ENCODE measurements at regions not wholly inside any gene's neighbourhood (a gene's known extent, or its start where the extent isn't known, plus 50 kb on each side); places are given as distances from the start of the nearest gene placed in this dataset.
A peak's percentile ranks its signal among the peaks of the same experiment; 100 is the strongest.

DNA sequence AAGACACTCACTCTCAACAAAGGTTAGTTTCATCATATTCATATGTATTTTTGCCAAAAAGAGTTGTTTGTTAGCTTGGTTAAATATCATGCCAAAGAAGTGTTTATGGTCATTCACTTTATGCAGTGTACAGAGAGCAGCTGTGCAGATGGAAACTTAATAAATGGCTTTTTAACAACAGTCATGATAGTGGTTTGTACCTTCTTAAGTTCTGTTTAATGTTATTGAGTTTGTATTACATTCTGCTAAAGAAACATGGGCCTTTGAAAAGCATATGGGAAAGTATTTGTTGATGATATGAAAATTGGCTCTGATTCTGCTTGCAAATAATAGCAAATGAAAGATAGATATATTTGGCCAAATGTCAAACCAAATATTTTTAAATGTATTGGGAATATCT lies 607.3 kb downstream of the NCAM2 start:
- DNase-seq (ENCODE audit: low spot score): no peak

DNA sequence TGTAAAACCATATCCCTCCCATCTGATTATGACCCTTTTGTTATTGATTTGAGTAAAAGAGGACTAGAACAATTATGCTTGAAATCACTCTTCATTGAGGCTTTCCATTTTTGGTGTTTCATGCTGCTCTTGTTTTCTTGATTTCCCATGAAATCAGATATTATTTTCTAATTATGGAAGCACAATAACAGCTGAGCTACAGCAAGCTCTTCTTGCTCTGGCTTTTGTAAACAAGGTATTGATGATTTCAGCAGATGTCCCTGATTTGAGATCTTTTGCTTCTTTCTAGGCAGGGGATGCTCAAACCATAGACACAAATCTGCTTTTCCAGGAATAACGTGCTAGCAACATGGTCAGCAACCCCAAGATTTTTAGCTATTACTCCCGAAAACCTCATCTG lies 607.8 kb downstream of the NCAM2 start:
- no peak for DNase-seq (ENCODE audit: low spot score)

DNA sequence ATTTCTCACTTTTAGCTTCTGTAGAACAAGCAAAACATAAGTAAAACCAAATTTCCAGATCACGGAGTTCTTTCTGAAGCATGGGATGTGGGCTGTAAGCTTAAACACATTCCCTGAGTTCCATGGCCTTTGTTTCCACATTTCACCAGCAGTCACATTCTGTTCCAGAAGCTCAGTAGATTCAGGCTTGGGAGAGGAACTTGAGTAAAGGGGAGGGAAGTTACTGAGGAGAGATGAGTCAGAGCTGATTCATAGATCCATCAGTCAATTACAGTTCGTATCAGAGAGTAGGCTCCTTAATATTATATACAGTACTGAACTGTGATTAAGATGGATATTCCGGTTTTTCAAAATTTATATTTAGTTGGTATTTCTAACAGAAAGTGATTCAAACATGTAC lies 614.3 kb downstream of the NCAM2 start:
- DNase-seq (ENCODE audit: low spot score): peak; percentile 33

DNA sequence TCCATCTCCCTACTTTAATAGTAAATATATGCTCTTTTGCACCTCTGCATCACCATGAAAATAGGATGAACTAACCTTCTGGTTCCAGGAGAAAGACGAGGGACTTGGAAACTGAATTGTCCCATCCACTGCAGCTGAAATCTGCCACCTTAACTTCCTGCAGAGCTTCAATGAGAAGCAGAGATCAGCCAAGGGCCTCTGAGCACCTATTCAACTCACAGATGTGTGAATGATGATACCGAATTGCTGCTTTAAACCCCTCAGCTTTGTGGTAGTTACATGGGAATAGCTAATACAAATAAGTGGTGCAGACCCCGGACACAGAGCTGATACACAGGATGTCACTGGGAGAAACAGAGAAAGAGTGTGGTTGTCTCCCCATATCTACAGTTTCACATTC lies 616.8 kb downstream of the NCAM2 start:
- no peak for DNase-seq (ENCODE audit: low spot score)

DNA sequence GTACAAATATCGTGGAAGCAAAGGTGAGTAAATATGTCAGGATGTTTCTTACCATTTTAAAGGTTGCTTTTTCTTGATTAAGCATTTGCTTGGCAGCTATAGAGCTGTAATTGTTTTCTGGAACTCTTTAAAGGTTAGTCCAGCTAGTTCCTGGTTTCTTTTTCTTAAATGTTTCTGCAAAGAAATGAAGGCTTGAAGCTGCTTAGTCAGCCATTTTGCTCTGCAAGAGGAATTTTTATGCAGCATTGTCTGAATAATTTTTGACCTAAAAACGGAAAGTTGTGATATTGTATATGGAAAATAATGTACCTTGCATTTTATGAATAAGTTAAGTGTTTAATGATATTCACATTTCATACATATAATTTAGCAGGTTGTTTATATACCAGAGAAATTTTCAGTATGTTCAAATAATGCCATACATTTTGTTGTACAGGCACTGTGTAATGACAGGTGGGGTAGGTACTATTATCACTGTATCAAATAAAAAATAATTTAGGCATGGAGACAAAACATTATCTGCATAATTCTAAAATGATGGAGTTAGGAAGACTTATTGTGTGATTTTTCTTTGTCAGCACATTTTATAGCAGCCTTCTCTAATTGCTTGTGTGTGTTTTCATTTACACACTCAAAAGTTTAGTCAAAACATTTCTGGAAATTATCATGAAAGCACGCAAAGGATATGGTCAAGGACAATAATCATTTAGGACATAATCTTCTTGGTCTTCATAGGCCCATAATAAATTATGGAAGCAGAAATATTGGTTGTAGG lies 624.4 kb downstream of the NCAM2 start:
- DNase-seq (ENCODE audit: low spot score): no peak

DNA sequence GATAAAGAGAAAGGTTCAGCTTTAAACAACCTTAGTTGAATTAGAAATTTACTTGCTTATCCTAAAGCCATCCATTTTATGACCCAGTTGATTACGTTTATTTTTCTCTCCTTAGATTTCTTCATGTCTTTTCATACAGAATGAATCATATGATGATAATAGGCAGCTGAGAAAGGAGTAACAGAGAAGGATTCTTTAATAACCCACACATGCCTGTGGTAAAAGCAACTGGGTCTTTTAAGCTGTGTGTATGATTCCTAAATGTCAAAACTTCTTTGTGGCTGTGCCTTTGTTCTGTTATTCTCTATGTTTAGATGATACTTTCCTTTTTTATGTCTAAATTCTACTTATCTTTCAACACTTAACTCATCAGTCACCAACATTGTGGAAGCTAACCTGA lies 626.5 kb downstream of the NCAM2 start:
- no peak for DNase-seq (ENCODE audit: low spot score)

DNA sequence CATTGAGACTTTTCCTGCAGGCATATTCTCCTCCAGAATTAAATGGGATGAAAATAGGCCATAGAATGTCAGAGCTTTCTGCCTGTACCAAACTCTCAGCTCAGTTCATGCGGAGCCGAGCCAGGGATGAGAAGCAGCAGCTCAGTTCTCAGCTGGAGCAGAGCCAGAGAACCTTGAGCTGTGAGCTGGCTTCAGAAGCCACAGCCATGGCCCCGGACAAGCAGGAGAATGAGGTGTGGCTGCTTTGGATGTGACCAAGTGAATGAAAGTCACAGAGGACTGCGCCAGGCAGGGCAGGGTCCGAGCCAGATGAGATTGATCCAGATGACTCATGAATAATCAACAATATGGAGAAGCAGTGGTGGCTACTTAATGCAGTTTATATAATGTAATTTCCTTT lies 633.8 kb downstream of the NCAM2 start:
- peak; percentile 5 for DNase-seq (ENCODE audit: low spot score)

DNA sequence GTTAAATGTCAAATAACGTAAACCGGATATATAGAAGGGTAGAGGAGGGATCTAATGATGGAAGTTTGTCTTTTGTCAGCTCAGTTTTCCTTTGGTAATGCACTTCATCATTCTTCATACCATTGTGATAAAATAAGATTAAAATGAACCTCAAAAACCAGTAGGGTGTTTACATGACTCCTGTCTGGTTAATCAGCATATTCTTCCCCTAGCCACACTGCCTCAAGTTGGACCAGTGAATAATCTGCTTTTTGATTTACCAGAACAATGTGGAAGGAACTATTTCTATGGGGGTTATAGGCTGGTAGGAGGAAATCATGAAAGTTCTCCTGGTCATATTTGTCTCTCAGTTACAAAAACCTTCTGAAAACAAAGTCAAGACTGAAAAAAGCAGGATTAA lies 634.7 kb downstream of the NCAM2 start:
- no peak for DNase-seq (ENCODE audit: low spot score)

DNA sequence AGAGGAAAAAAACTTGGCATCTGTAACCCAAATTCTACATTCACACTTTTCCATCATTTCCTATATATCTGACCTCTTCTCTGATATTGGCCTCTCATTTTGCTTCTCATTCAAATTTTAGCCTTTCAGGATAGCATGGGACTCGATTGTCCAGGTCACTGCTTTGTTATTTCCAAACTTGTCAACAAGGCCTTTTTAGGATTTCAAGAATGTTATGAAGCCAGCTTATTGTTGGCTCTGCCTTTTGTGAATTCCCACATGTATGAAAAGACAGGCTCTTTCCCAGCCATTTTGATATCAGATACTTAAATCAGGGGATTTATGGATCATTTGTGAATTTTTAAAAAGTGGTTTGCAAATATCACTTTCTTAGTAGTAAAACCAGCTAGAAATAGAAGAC lies 663.5 kb downstream of the NCAM2 start:
- no peak for DNase-seq (ENCODE audit: low spot score)

DNA sequence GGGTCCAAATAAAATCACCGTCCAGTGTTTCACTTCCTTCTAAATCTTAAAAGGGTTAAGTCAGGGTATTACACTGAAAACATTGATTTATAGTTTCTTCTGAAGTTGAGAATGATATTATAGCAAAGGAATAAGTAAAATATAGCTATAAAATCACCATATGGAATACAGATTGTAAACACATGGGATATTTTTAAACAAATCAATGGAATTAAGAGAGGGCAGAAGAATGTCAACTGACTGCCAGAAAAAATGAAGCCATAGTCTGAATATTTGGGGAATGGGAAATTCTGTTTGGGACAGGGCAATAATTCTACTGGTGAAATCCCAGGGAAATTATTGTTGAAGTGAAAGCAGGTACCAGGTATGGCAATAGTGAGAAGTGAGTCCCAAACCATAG lies 664.6 kb downstream of the NCAM2 start:
- DNase-seq (ENCODE audit: low spot score): no peak

DNA sequence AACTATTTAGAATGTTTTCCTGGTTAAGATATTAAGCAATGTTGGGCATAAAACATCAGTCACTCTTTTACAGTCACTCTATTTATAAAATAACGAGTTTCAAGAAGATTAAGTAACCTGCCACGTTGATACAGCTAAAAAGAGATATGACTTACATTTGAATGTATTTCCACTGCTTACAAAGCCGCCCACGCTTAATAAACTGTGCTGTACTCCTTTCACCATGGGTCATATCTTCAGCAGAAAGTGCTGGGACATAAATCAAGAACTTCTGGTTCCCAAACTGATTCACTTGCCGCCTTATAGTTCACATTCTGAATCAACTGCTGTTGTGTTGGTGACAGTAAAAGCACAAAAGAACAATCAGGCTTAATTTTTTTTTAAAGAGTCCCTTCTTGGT lies 666.7 kb downstream of the NCAM2 start:
- no peak for DNase-seq (ENCODE audit: low spot score)

DNA sequence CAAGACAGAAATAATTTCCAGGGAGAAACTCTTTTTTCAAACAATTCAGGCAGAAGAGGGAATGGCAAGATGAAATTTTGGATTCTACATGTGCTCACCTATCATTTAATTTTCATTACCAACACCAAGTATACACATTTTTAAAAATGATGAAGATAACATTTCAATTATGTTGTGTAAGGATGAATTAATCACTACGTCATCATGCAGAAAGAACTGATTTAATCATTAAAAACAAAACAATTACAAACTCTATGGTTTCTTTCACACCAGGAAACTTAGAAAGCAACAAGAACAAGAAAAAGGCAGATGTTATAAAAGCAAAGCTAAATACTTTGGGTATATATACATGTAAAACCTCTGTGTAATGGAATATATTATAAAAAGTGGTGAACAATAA lies 668.5 kb downstream of the NCAM2 start:
- no peak for DNase-seq (ENCODE audit: low spot score)

DNA sequence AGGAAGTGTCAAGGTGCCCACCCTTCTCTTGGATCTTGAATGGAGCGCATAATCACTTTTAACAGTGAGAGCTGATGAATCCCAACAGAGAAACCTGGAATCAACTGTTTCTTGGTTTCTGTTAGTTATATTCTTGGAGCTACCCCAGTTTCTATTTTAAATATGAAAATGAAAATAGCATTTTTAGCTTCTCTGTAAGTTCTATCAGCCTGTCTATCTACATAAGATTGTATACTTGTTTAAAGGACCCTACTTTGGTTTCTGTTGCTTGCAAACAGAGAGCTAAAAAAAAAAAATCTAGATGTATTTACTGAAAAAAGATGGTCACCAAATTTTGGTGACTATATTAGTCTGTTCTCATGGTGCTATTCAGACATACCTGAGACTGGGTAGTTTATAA lies 670.0 kb downstream of the NCAM2 start:
- no peak for DNase-seq (ENCODE audit: low spot score)

DNA sequence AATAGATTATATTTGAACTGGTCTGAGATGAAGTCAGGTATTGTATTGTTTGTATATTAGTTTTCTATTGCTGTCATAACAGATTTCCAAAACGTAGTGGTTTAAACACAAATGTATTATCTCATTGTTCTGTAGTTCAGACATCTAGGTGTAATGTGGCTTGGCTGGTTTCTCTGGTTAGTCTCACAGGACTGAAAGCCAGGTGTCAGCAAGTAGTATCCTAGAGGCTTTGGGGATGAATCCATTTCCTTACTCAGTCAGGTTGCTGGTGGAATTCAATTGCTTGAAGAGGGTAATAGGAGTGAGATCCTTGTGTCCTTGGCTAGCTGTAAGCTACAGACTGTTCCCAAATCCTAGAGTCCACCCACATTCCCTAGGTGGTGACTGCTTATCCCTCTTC lies 675.8 kb downstream of the NCAM2 start:
- no peak for DNase-seq (ENCODE audit: low spot score)

DNA sequence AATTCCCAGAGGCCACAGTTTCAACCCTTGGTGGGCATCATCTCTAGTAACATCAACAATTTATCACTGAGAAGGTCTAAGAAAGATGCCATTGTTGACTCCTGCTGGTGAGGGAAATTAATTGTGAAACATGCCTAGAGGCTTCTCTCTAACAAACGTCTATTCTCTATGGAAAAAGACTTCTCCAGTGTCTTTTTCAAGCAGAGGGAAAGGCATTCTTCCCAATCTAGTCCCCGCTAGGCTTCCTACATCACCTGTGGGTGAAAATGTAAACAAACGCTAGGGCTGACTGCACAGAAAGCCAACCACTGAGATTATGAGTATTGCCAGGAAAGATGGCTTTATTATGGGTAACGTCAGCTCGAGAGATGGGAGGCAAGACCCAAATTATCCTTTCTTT lies 677.4 kb downstream of the NCAM2 start:
- DNase-seq (ENCODE audit: low spot score): no peak

DNA sequence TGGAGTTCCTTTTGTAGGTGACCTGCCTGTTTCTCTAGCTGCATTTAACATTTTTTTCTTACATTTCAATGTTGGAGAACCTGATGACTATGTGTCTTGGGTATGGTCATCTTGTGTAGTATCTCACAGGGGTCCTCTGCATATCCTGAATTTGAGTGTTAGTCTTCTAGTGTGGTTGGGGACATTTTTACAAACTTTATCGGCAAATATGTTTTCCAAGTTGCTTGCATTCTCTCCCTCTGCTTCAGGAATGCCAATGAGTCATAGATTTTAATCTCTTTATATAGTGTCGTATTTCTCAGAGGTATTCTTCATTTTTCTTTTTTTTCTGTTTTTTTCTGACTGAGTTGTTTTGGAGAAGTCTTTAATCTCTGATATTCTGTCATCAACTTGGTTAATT lies 684.0 kb downstream of the NCAM2 start:
- no peak for DNase-seq (ENCODE audit: low spot score)

DNA sequence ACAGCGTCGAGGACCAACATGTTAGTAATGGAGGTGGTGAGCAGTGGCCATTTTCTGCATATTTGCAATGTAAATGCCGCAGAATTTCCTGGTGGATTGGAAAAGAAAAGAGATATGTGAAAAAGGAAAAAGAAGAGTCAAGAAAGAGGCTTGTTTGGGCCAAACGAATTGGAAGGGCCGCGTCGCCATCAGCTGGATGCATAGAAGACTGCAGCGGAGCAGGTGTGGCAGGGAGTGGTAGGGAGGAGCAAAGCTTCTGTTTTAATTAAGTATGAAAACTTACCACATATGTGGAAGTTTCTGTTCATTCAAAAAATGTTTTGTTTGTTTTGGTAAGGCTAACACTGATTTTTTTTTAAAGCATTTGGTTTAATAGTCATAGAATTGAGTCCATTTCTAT lies 690.7 kb downstream of the NCAM2 start:
- peak; percentile 21 for DNase-seq (ENCODE audit: low spot score)

DNA sequence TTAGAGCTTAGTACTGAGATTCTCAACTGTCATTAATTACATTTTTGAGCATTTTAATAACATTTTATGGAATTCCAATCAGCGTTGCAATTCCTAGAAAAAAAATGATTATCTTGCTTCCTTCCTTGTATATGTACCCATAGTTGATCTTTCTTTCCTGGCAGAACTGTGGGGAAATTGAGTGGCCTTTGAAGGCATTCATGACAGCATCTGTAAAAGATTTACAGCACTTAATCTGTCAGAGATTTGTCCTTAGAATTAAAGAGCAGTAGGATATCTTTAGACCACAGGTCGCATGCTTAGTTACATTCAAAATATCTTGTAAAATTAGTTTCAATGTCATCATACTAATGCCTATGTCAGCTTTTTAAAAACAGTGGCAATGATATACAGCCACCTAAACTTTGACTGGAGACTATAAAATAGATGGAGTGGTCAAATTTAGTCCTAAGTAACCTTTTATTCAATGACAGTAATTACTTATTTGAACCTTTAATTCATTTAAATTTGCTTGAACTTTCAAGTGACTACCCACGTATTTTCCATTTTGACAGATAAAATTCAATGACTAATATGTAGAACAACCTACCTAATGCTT lies 692.0 kb downstream of the NCAM2 start:
- DNase-seq (ENCODE audit: low spot score): no peak

DNA sequence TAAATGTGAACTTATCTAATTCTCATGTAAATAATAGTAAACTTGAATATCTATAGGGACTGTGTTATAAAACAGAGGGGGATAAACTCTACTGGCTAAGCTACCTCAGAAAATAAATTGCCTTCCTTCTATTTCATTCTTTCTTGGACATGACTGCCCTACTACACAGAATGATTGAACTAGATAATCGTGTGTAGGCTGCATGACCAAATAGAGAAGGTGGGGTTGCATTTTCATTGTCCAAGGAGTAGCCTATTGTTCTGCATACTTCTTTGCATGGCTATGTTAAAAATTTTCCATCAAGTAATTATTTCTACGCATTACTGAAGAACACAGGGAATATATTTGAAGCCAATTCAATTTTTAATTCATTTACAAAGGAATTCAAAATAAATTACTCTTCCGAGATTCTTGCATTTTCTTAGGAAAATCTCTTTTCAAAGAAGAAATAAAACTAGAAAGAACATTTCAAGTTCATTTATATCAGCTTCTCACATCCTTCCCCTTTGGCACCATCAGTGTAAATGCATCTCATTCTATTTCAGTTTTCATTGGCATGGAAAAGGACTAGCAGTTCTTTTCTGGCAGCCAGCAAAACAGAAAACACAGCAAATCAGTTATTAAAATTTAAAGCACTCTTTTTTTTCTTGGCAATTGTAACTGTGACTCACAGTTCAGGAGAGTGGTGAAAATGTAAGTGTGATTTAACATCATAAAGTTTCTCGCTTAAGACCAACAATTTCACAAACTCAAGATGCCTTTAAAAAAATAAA lies 714.7 kb downstream of the NCAM2 start:
- DNase-seq (ENCODE audit: low spot score): no peak

DNA sequence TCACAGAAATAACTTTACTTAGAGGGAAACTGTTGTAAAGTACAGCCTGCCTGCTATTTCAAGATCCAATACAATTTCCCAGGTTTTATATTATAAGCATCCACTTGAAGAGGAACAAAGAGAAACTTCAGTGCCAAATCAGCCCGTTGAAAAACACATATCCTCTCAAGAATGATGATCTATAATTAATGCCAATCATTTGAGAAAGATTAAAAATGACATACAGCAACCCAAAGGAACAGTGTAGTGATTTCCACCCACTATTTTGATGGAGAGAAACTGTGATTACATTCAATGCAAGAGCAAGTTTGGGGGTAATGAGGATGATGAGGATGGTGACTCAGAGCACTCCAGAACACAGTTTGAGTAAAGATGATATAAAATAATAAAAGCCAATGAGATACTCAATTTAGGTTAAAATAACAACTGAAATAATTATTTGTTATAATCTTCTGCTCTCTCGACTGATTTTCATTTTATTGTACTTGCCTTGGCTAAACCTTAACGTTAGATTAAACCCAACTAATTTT lies 715.5 kb downstream of the NCAM2 start:
- DNase-seq (ENCODE audit: low spot score): no peak

DNA sequence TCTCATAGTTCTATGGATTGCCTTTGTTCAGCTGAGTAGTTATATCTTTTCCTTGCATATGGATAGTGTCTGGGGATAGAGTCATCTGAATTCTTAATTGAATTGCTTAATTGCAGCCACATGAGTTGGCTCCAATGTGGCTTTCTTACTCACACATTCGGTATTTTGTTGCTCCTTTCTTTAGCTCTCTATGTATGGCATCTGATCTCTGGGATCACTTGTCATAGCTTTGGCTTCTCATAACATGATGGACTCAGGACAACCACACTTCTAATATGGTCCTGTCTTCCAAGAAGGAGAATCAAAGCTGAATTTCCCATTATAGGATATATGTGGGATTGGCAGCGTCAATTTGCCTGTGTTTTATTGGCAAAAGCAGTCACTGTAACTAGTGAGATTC lies 716.2 kb downstream of the NCAM2 start:
- DNase-seq (ENCODE audit: low spot score): no peak

DNA sequence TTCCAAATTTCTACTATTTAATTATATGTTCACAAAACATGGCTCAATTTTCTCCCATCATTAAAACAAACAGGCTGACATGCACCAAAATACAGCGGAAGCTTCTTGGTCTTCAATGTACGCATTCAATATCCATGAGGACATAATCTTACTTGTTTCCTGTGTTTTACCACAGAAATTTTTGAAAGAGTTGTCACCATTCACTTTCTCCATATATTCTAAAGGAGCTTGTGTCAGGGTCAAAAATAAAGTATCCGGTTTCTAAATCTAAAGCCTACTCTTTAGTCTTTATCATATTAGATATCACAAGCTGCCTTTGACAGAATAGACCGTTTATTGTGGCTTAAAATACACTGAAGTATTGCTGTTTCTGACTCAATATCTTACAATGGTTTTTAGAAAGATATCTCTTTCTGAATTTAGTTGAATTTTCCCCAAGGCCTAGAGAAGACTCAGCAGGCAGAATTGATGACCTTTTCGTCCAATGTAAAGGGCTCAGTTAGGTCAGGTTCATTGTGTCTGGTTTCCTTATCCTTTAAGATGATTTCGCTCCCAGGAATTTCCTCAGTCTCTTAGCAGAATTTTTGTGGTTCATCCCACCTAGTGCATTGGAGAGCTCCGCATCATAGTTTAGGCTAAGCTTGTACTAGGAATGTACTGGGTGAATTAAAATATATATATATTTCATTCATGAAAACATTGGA lies 717.2 kb downstream of the NCAM2 start:
- no peak for DNase-seq (ENCODE audit: low spot score)

DNA sequence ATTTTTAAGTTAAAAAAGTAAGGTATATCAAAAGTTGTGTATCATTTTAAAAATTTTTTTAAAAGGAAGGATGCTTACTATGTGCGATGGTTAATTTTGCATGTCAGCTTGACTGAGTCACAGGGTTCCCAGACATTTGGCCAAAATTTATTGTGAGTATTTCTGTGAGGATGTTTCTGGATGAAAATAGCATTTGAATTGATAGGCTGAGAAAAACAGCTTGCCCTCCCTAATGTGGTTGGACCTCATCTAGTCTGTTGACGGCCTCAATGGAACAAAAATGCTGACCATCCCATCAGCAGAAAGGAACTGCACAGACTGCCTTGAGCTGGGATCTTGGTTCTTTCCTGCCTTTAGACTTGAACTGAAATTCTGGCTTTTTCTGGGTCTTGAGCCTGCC lies 724.5 kb downstream of the NCAM2 start:
- no peak for DNase-seq (ENCODE audit: low spot score)

Data from SW480 (cell line).